Activated CD4-positive, alpha-beta memory T cell treated with anti-CD3 and anti-CD28 coated beads for 36 hours (primary cell): ENCODE measurements at regions not wholly inside any gene's neighbourhood (a gene's known extent, or its start where the extent isn't known, plus 50 kb on each side); places are given as distances from the start of the nearest gene placed in this dataset.
"Not testable (repeated sequence)": the region's sequence is repeated elsewhere in the genome, so short reads cannot be mapped to it uniquely, and the experiment has no call there.

Experiments used
- CTCF ChIA-PET: fragments of 350-600 bp; sonication (Branson Sonifier 250); formaldehyde crosslinking; loops from one replicate; lab custom pipeline; 2021; ENCODE audit warnings: antibody characterized with exemption, inconsistent platforms; lab: Charles Lee
- POLR2A ChIA-PET: fragments of 350-600 bp; sonication (Branson Sonifier 250); formaldehyde crosslinking; loops from one replicate; lab custom pipeline; 2021; ENCODE audit warnings: antibody characterized with exemption; lab: Charles Lee
- DNase-seq: peaks from one replicate; pipeline ENCODE4 v3.0.0-alpha.2; 2020
- H3K27ac Mint-ChIP-seq: one replicate; pipeline ENCODE4 v1.8.0; 2021; ENCODE audit warnings: mixed read lengths
- H3K27me3 Mint-ChIP-seq: one replicate; pipeline ENCODE4 v1.8.0; 2021; ENCODE audit warnings: mixed read lengths
- H3K36me3 Mint-ChIP-seq: one replicate; pipeline ENCODE4 v1.8.0; 2021; ENCODE audit warnings: mixed read lengths
- H3K4me1 Mint-ChIP-seq: one replicate; pipeline ENCODE4 v1.8.0; 2021; ENCODE audit warnings: low read depth, mixed read lengths
- H3K4me3 Mint-ChIP-seq: one replicate; pipeline ENCODE4 v1.8.0; 2021; ENCODE audit warnings: mild to moderate bottlenecking, mixed read lengths
- H3K9me3 Mint-ChIP-seq: one replicate; pipeline ENCODE4 v1.8.0; 2021; ENCODE audit warnings: mixed read lengths
- intact Hi-C: fragments of 100-400 bp; cut with micrococcal nuclease; formaldehyde crosslinking; loops from one replicate; pipeline ENCODE4 v1.15.1; 2023

GRCh38 chr13:105703843-105704242, 831.6 kb downstream of the EFNB2 start:
- intact Hi-C loops: no loop called here
- DNase-seq: no peak
- Mint-ChIP-seq H3K27me3 (no peaks in the 10 kb centered on the region), H3K27ac (no peak overlapping the region), H3K4me1 (no peaks in the 10 kb centered on the region), H3K9me3 (peaks cover 3% of the 10 kb centered on the region), H3K36me3 (no peaks in the 10 kb centered on the region), H3K4me3 (no peak overlapping the region)
- CTCF ChIA-PET: interaction anchor here (0.6 kb wide), 1 partner anchor 193 kb away, joined by 3 read pairs; no protein-coding TSS in a partner anchor
- POLR2A ChIA-PET: no interaction called here

- intact Hi-C loops: no loop called here
- H3K27me3 Mint-ChIP-seq: no peaks in the 10 kb centered on the region
- no peaks in the 10 kb centered on the region for H3K36me3 Mint-ChIP-seq
- ChIA-PET POLR2A (no interaction called here), CTCF (no interaction called here)
- H3K27ac Mint-ChIP-seq: no peak overlapping the region
- H3K4me1 Mint-ChIP-seq: no peaks in the 10 kb centered on the region
- peaks cover 4% of the 10 kb centered on the region for H3K9me3 Mint-ChIP-seq
- no peak overlapping the region for H3K4me3 Mint-ChIP-seq
- no peak for DNase-seq
Measured at GRCh38 chr13:105702441-105702840, 833.0 kb downstream of the EFNB2 start.

GRCh38 chr13:105692769-105693168, 842.7 kb downstream of the EFNB2 start:
- CTCF ChIA-PET: no interaction called here
- Mint-ChIP-seq H3K36me3 (no peaks in the 10 kb centered on the region), H3K4me1 (no peaks in the 10 kb centered on the region), H3K9me3 (peaks cover 6% of the 10 kb centered on the region), H3K4me3 (no peak overlapping the region), H3K27ac (no peak overlapping the region), H3K27me3 (no peaks in the 10 kb centered on the region)
- intact Hi-C loops: no loop called here
- DNase-seq: no peak
- POLR2A ChIA-PET: no interaction called here

- DNase-seq: no peak
- H3K27me3 Mint-ChIP-seq: no peaks in the 10 kb centered on the region
- H3K9me3 Mint-ChIP-seq: no peaks in the 10 kb centered on the region
- H3K4me3 Mint-ChIP-seq: no peak overlapping the region
- H3K4me1 Mint-ChIP-seq: no peaks in the 10 kb centered on the region
- CTCF ChIA-PET: no interaction called here
- no peak overlapping the region for H3K27ac Mint-ChIP-seq
- intact Hi-C loops: no loop called here
- no peaks in the 10 kb centered on the region for H3K36me3 Mint-ChIP-seq
- POLR2A ChIA-PET: no interaction called here
Measured at GRCh38 chr13:105684216-105684615, 851.2 kb downstream of the EFNB2 start.

GRCh38 chr13:105679838-105680237, 855.6 kb downstream of the EFNB2 start:
- CTCF ChIA-PET: no interaction called here
- Mint-ChIP-seq H3K4me1 (no peaks in the 10 kb centered on the region), H3K4me3 (no peak overlapping the region), H3K27ac (no peak overlapping the region), H3K36me3 (no peaks in the 10 kb centered on the region), H3K9me3 (no peaks in the 10 kb centered on the region), H3K27me3 (no peaks in the 10 kb centered on the region)
- intact Hi-C loops: no loop called here
- no peak for DNase-seq
- POLR2A ChIA-PET: no interaction called here

- POLR2A ChIA-PET: no interaction called here
- no peaks in the 10 kb centered on the region for H3K27me3 Mint-ChIP-seq
- no peaks in the 10 kb centered on the region for H3K9me3 Mint-ChIP-seq
- intact Hi-C loops: no loop called here
- H3K36me3 Mint-ChIP-seq: no peaks in the 10 kb centered on the region
- no peak overlapping the region for H3K27ac Mint-ChIP-seq
- H3K4me1 Mint-ChIP-seq: no peaks in the 10 kb centered on the region
- H3K4me3 Mint-ChIP-seq: no peak overlapping the region
- DNase-seq: no peak
- CTCF ChIA-PET: no interaction called here
Measured at GRCh38 chr13:105678072-105678471, 857.4 kb downstream of the EFNB2 start.

- H3K27me3 Mint-ChIP-seq: no peaks in the 10 kb centered on the region
- DNase-seq: no peak
- no peaks in the 10 kb centered on the region for H3K36me3 Mint-ChIP-seq
- ChIA-PET POLR2A (no interaction called here), CTCF (no interaction called here)
- no peak overlapping the region for H3K4me3 Mint-ChIP-seq
- H3K27ac Mint-ChIP-seq: no peak overlapping the region
- no peaks in the 10 kb centered on the region for H3K4me1 Mint-ChIP-seq
- intact Hi-C loops: no loop called here
- no peaks in the 10 kb centered on the region for H3K9me3 Mint-ChIP-seq
Measured at GRCh38 chr13:105672881-105673280, 862.6 kb downstream of the EFNB2 start.

- CTCF ChIA-PET, H3K27ac Mint-ChIP-seq, H3K4me3 Mint-ChIP-seq, H3K4me1 Mint-ChIP-seq, H3K27me3 Mint-ChIP-seq, DNase-seq, H3K9me3 Mint-ChIP-seq, H3K36me3 Mint-ChIP-seq, POLR2A ChIA-PET, intact Hi-C loops: not testable (repeated sequence)
Measured at GRCh38 chr13:105671131-105671530, 864.3 kb downstream of the EFNB2 start.

- CTCF ChIA-PET: interaction anchor here (0.7 kb wide), 1 partner anchor 1382 kb away, joined by 3 read pairs; no protein-coding TSS in a partner anchor
- no peaks in the 10 kb centered on the region for H3K36me3 Mint-ChIP-seq
- no peaks in the 10 kb centered on the region for H3K4me1 Mint-ChIP-seq
- H3K4me3 Mint-ChIP-seq: no peak overlapping the region
- no peak overlapping the region for H3K27ac Mint-ChIP-seq
- no peaks in the 10 kb centered on the region for H3K27me3 Mint-ChIP-seq
- intact Hi-C loops: no loop called here
- POLR2A ChIA-PET: no interaction called here
- H3K9me3 Mint-ChIP-seq: no peaks in the 10 kb centered on the region
- DNase-seq: no peak
Measured at GRCh38 chr13:105670179-105670990, 865.1 kb downstream of the EFNB2 start.

- Mint-ChIP-seq H3K36me3 (no peaks in the 10 kb centered on the region), H3K9me3 (peaks cover 2% of the 10 kb centered on the region), H3K27ac (no peak overlapping the region), H3K4me1 (no peaks in the 10 kb centered on the region), H3K4me3 (no peak overlapping the region), H3K27me3 (no peaks in the 10 kb centered on the region)
- DNase-seq: no peak
- ChIA-PET POLR2A (no interaction called here), CTCF (no interaction called here)
- intact Hi-C loops: no loop called here
Measured at GRCh38 chr13:105665284-105665683, 870.2 kb downstream of the EFNB2 start.

- Mint-ChIP-seq H3K4me3 (no peak overlapping the region), H3K4me1 (no peaks in the 10 kb centered on the region), H3K27ac (no peak overlapping the region), H3K36me3 (no peaks in the 10 kb centered on the region), H3K9me3 (peaks cover 2% of the 10 kb centered on the region), H3K27me3 (no peaks in the 10 kb centered on the region)
- no peak for DNase-seq
- ChIA-PET POLR2A (no interaction called here), CTCF (no interaction called here)
- intact Hi-C loops: no loop called here
Measured at GRCh38 chr13:105663182-105663581, 872.3 kb downstream of the EFNB2 start.

- Mint-ChIP-seq H3K27me3 (no peaks in the 10 kb centered on the region), H3K4me3 (no peak overlapping the region), H3K36me3 (no peaks in the 10 kb centered on the region), H3K27ac (no peak overlapping the region), H3K4me1 (no peaks in the 10 kb centered on the region), H3K9me3 (peaks cover 2% of the 10 kb centered on the region)
- ChIA-PET CTCF (no interaction called here), POLR2A (no interaction called here)
- DNase-seq: no peak
- intact Hi-C loops: no loop called here
Measured at GRCh38 chr13:105660561-105660960, 874.9 kb downstream of the EFNB2 start.

GRCh38 chr13:105658431-105658830, 877.0 kb downstream of the EFNB2 start:
- no peaks in the 10 kb centered on the region for H3K4me1 Mint-ChIP-seq
- H3K27me3 Mint-ChIP-seq: no peaks in the 10 kb centered on the region
- H3K4me3 Mint-ChIP-seq: no peak overlapping the region
- intact Hi-C loops: no loop called here
- H3K9me3 Mint-ChIP-seq: peaks cover 2% of the 10 kb centered on the region
- H3K36me3 Mint-ChIP-seq: no peaks in the 10 kb centered on the region
- CTCF ChIA-PET: no interaction called here
- H3K27ac Mint-ChIP-seq: no peak overlapping the region
- no peak for DNase-seq
- POLR2A ChIA-PET: no interaction called here
